PC-9 (cell line): ENCODE measurements at regions not wholly inside any gene's neighbourhood (a gene's known extent, or its start where the extent isn't known, plus 50 kb on each side); places are given as distances from the start of the nearest gene placed in this dataset.

Source experiments
- BruUV-seq: library from RNA; stranded (reverse); fragments of 400-500 nt; replicated peaks from 2 replicates; lab custom pipeline; 2021; lab: Mats Ljungman, UMichigan
- CTCF ChIA-PET: fragments of 300-600 bp; sonication (Branson Sonifier 250); formaldehyde crosslinking; loops from one replicate; lab custom pipeline; 2022; ENCODE audit warnings: antibody characterized with exemption; lab: Charles Lee
- POLR2A ChIA-PET: fragments of 300-600 bp; sonication (Branson Sonifier 250); formaldehyde crosslinking; loops from one replicate; lab custom pipeline; 2022; ENCODE audit warnings: antibody characterized with exemption; ENCODE audit not compliant: unreplicated experiment; lab: Charles Lee
- DNase-seq, 2 experiments: peaks; one replicate each; pipeline versions ENCODE4 v3.0.0 to v3.0.0-alpha.2; 2015 to 2022; ENCODE audit warnings: mixed read lengths in 1 of 2
- H2AFZ ChIP-seq: fragments of 200-600 bp; sonication (generic); 2 replicates; pipeline ENCODE4 v1.8.1; 2017; ENCODE audit warnings: antibody characterized with exemption
- H3F3A ChIP-seq: fragments of 200-600 bp; sonication (generic); 2 replicates; pipeline ENCODE4 v1.8.1; 2017; ENCODE audit warnings: antibody characterized with exemption, mild to moderate bottlenecking, low read depth; ENCODE audit not compliant: insufficient read depth
- H3K27ac ChIP-seq: fragments of 200-600 bp; sonication (generic); 2 replicates; pipeline ENCODE4 v1.6.1; 2016; ENCODE audit warnings: mixed run types
- H3K27me3 ChIP-seq: fragments of 200-600 bp; sonication (generic); 2 replicates; pipeline ENCODE4 v1.6.1; 2016; ENCODE audit warnings: low read depth, mixed run types; ENCODE audit not compliant: insufficient read depth
- H3K36me3 ChIP-seq: fragments of 200-600 bp; sonication (generic); 2 replicates; pipeline ENCODE4 v1.6.1; 2016; ENCODE audit warnings: low read depth, mixed run types
- H3K4me1 ChIP-seq: fragments of 200-600 bp; sonication (generic); replicated peaks from 2 replicates; pipeline ENCODE4 v1.6.1; 2016; ENCODE audit warnings: mixed run types; ENCODE audit not compliant: insufficient read depth
- H3K4me2 ChIP-seq: fragments of 200-600 bp; sonication (generic); 2 replicates; pipeline ENCODE4 v1.6.1; 2017; ENCODE audit warnings: mixed run types
- H3K4me3 ChIP-seq: fragments of 200-600 bp; sonication (generic); 2 replicates; pipeline ENCODE4 v1.6.1; 2016; ENCODE audit warnings: mixed run types
- H3K79me2 ChIP-seq: fragments of 200-600 bp; sonication (generic); 2 replicates; pipeline ENCODE4 v1.6.1; 2017; ENCODE audit warnings: low read depth, mixed run types
- H3K9me2 ChIP-seq: fragments of 200-600 bp; sonication (generic); 2 replicates; pipeline ENCODE4 v1.8.1; 2017; ENCODE audit warnings: mild to moderate bottlenecking; ENCODE audit not compliant: insufficient read depth
- H3K9me3 ChIP-seq: fragments of 200-600 bp; sonication (generic); 2 replicates; pipeline ENCODE4 v1.8.1; 2016; ENCODE audit warnings: low read depth; ENCODE audit not compliant: insufficient read depth
- H4K20me1 ChIP-seq: fragments of 200-600 bp; sonication (generic); 2 replicates; pipeline ENCODE4 v1.8.1; 2017; ENCODE audit not compliant: insufficient read depth
- EZH2 ChIP-seq: fragments of 200-600 bp; sonication (generic); IDR thresholded peaks from 2 replicates; pipeline ENCODE4 v1.8.0; 2017; ENCODE audit warnings: antibody characterized with exemption, low read depth
- intact Hi-C: fragments of 100-400 bp; cut with micrococcal nuclease; formaldehyde crosslinking; loops from one replicate; pipeline ENCODE4 v1.10.0; 2022; ENCODE audit not compliant: unreplicated experiment
- TF ChIP-seq, protein P1 (sequence below): fragments of 200-600 bp; sonication (generic); conservative IDR thresholded peaks from 2 replicates; pipeline ENCODE4 v1.6.1; 2017; ENCODE audit warnings: mixed run types, antibody characterized with exemption, mild to moderate bottlenecking, moderate library complexity

GRCh38 chr22:48553694-48554308, 1273.9 kb downstream of the BRD1 start:
- Histone ChIP-seq H3F3A (no peaks in the 10 kb centered on the region), H3K79me2 (no peaks in the 10 kb centered on the region), H3K4me2 (no peak overlapping the region), H3K27me3 (peaks cover 100% of the 10 kb centered on the region), H3K9me2 (no peaks in the 10 kb centered on the region), H4K20me1 (no peaks in the 10 kb centered on the region), H3K27ac (no peak overlapping the region), H3K4me3 (no peak overlapping the region), H3K4me1 (no peaks in the 10 kb centered on the region), H2AFZ (no peak overlapping the region), H3K36me3 (no peaks in the 10 kb centered on the region), H3K9me3 (no peaks in the 10 kb centered on the region)
- BruUV-seq: no TSS peak
- DNase-seq: no peak
- intact Hi-C loops: no loop called here
- peak; percentile 97 for TF ChIP-seq EZH2
- TF ChIP-seq, protein P1, sequence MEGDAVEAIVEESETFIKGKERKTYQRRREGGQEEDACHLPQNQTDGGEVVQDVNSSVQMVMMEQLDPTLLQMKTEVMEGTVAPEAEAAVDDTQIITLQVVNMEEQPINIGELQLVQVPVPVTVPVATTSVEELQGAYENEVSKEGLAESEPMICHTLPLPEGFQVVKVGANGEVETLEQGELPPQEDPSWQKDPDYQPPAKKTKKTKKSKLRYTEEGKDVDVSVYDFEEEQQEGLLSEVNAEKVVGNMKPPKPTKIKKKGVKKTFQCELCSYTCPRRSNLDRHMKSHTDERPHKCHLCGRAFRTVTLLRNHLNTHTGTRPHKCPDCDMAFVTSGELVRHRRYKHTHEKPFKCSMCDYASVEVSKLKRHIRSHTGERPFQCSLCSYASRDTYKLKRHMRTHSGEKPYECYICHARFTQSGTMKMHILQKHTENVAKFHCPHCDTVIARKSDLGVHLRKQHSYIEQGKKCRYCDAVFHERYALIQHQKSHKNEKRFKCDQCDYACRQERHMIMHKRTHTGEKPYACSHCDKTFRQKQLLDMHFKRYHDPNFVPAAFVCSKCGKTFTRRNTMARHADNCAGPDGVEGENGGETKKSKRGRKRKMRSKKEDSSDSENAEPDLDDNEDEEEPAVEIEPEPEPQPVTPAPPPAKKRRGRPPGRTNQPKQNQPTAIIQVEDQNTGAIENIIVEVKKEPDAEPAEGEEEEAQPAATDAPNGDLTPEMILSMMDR: no peak
- POLR2A ChIA-PET: no interaction called here
- CTCF ChIA-PET: no interaction called here

GRCh38 chr22:48553119-48553518, 1274.6 kb downstream of the BRD1 start:
- TF ChIP-seq, protein P1: no peak
- no peak for TF ChIP-seq EZH2
- no peaks in the 10 kb centered on the region for H3F3A ChIP-seq
- H4K20me1 ChIP-seq: no peaks in the 10 kb centered on the region
- no peak overlapping the region for H2AFZ ChIP-seq
- no peak for DNase-seq
- no peaks in the 10 kb centered on the region for H3K9me2 ChIP-seq
- H3K79me2 ChIP-seq: no peaks in the 10 kb centered on the region
- H3K4me3 ChIP-seq: no peak overlapping the region
- H3K27me3 ChIP-seq: peaks cover 100% of the 10 kb centered on the region
- H3K27ac ChIP-seq: no peak overlapping the region
- H3K36me3 ChIP-seq: no peaks in the 10 kb centered on the region
- intact Hi-C loops: no loop called here
- CTCF ChIA-PET: no interaction called here
- H3K4me2 ChIP-seq: no peak overlapping the region
- H3K4me1 ChIP-seq: no peaks in the 10 kb centered on the region
- no TSS peak for BruUV-seq
- POLR2A ChIA-PET: no interaction called here
- no peaks in the 10 kb centered on the region for H3K9me3 ChIP-seq

DNA sequence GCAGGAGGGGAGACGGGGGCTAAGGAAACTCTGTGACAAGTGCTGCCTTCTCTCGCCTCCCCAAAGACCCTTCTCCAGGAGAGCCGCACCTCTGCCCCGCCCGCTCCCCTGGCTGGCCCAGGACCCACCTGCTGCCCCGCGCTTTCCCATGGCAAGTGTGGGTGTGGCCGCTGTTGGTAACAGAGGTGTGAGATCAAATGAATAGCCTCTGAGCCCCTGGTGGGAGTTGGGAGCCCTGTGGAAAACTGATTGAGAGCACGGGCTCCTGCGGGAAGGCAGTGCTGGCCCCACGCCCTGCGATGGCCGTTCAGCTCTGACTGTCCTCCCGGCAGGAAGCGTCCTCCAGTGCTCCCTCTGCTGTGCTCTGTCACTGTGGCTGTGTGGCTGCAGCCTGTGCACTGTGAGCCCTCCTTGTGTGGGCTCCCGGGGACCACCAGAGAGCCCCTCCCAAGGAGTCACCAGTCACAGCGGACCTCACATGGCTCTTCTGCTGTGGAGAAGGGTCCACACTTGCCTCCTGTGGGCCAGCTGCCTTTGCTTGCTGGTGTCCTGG, 1275.9 kb downstream of the BRD1 start:
- Histone ChIP-seq H3K4me3 (no peak overlapping the region), H3K27me3 (peaks cover 100% of the 10 kb centered on the region), H3K27ac (no peak overlapping the region), H2AFZ (no peak overlapping the region), H3K9me3 (no peaks in the 10 kb centered on the region), H3K36me3 (no peaks in the 10 kb centered on the region), H3K4me2 (no peak overlapping the region), H4K20me1 (no peaks in the 10 kb centered on the region), H3K4me1 (no peaks in the 10 kb centered on the region), H3K9me2 (no peaks in the 10 kb centered on the region), H3F3A (no peaks in the 10 kb centered on the region), H3K79me2 (no peaks in the 10 kb centered on the region)
- intact Hi-C loops: no loop called here
- TF ChIP-seq, protein P1: no peak
- no peak for TF ChIP-seq EZH2
- ChIA-PET CTCF (no interaction called here), POLR2A (no interaction called here)
- BruUV-seq: no TSS peak
- DNase-seq: no peak
